Body of pancreas (tissue), 4 donors: ENCODE measurements at regions not wholly inside any gene's neighbourhood (a gene's known extent, or its start where the extent isn't known, plus 50 kb on each side); places are given as distances from the start of the nearest gene placed in this dataset.
"Not testable (repeated sequence)": the region's sequence is repeated elsewhere in the genome, so short reads cannot be mapped to it uniquely, and the experiment has no call there.

Source experiments
- ATAC-seq: fragments of 150-250 bp; one replicate; pipeline ENCODE4 v1.9.1; 2016
- DNase-seq, 4 donors: peaks; one replicate each; pipeline ENCODE4 v3.0.0-alpha.2; 2019
- H3K27ac ChIP-seq, 4 donors: fragments of 200-600 bp; sonication (generic); 1 replicate in 3 of 4; 2 replicates in 1 of 4; pipeline versions ENCODE4 v1.5.1 to v1.6.1; 2016 to 2019; ENCODE audit warnings: mild to moderate bottlenecking in 1 of 4, mixed read lengths in 1 of 4, moderate library complexity in 1 of 4
- H3K27me3 ChIP-seq, 2 donors: fragments of 200-600 bp; sonication (generic); one replicate each; pipeline ENCODE4 v1.6.0; 2016; ENCODE audit warnings: mild to moderate bottlenecking in 1 of 2
- H3K36me3 ChIP-seq, 2 donors: fragments of 200-600 bp; sonication (generic); replicated peaks in 1 of 2; 2 replicates each; pipeline ENCODE4 v1.5.1; 2016; ENCODE audit warnings: low read depth in 2 of 2; ENCODE audit not compliant: insufficient read depth in 1 of 2
- H3K4me1 ChIP-seq: fragments of 200-600 bp; sonication (generic); one replicate; pipeline ENCODE4 v1.6.0; 2016
- H3K4me3 ChIP-seq, 2 donors: fragments of 200-600 bp; sonication (generic); 1 replicate in 1 of 2; 2 replicates in 1 of 2; pipeline ENCODE4 v1.5.1; 2016 to 2019
- H3K9me3 ChIP-seq, 3 donors: fragments of 200-600 bp; sonication (generic); 1 replicate in 2 of 3; 2 replicates in 1 of 3; pipeline ENCODE4 v1.5.1; 2016
- CTCF ChIP-seq, 7 experiments: fragments of 450-650 bp in 4 of 7; fragments of 200-600 bp in 3 of 7; sonication (generic) in 3 of 7; IDR thresholded peaks; one replicate each; pipeline ENCODE4 v1.5.1; 2016 to 2019; ENCODE audit warnings: antibody characterized with exemption in 7 of 7
- POLR2A ChIP-seq, 3 donors: fragments of 450-650 bp; IDR thresholded peaks; one replicate each; pipeline ENCODE4 v1.6.1; 2016; ENCODE audit warnings: antibody characterized with exemption in 3 of 3, mild to moderate bottlenecking in 2 of 3
- WGBS, 2 donors: methylation state at CpG; one replicate each; pipeline ENCODE4 v1.1.5; 2017; 5-methylcytosine and 5-hydroxymethylcytosine counted together
- intact Hi-C: fragments of 100-400 bp; cut with DNase I; formaldehyde crosslinking; loops from one replicate; pipeline ENCODE4 v1.15.1; 2023

GRCh38 chr16:87033541-87034300 lies 283.5 kb downstream of the C16orf95 start:
- H3K4me1 ChIP-seq: no peaks in the 10 kb centered on the region
- H3K27ac ChIP-seq: no peak overlapping the region
- intact Hi-C loops: no loop called here
- H3K36me3 ChIP-seq: no peaks in the 10 kb centered on the region
- no peak for DNase-seq
- TF ChIP-seq CTCF (IDR thresholded peaks at IDR 0.05) (no peak), POLR2A (IDR thresholded peaks at IDR 0.05) (no peak)
- WGBS, 2 donors: 65 to 77% methylated on average over 18 of the region's 18 CpGs
- no peaks in the 10 kb centered on the region for H3K9me3 ChIP-seq
- H3K4me3 ChIP-seq: no peak overlapping the region
- H3K27me3 ChIP-seq: no peaks in the 10 kb centered on the region
- no peak for ATAC-seq

- no peak for DNase-seq
- intact Hi-C loops: no loop called here
- Histone ChIP-seq H3K27ac (no peak overlapping the region), H3K27me3 (no peaks in the 10 kb centered on the region), H3K9me3 (no peaks in the 10 kb centered on the region), H3K4me1 (no peaks in the 10 kb centered on the region), H3K36me3 (no peaks in the 10 kb centered on the region), H3K4me3 (no peak overlapping the region)
- no peak for ATAC-seq
- TF ChIP-seq POLR2A (IDR thresholded peaks at IDR 0.05) (no peak), CTCF (IDR thresholded peaks at IDR 0.05) (no peak)
- WGBS, 2 donors: 56 to 64% methylated on average over 4 of the region's 4 CpGs
Measured at GRCh38 chr16:87034317-87034716, 282.9 kb downstream of the C16orf95 start.

GRCh38 chr16:87035053-87035452 lies 282.1 kb downstream of the C16orf95 start:
- TF ChIP-seq CTCF (IDR thresholded peaks at IDR 0.05) (no peak), POLR2A (IDR thresholded peaks at IDR 0.05) (no peak)
- Histone ChIP-seq H3K36me3 (no peaks in the 10 kb centered on the region), H3K27ac (no peak overlapping the region), H3K9me3 (no peaks in the 10 kb centered on the region), H3K4me3 (no peak overlapping the region), H3K27me3 (no peaks in the 10 kb centered on the region), H3K4me1 (no peaks in the 10 kb centered on the region)
- intact Hi-C loops: no loop called here
- ATAC-seq (no peak), DNase-seq (no peak)
- WGBS, 2 donors: 81 to 98% methylated on average over 7 of the region's 7 CpGs

- WGBS, 2 donors: 76 to 81% methylated on average over 6 to 7 of the region's 7 CpGs
- DNase-seq (no peak), ATAC-seq (no peak)
- Histone ChIP-seq H3K27ac (no peak overlapping the region), H3K4me1 (no peaks in the 10 kb centered on the region), H3K27me3 (no peaks in the 10 kb centered on the region), H3K36me3 (no peaks in the 10 kb centered on the region), H3K9me3 (no peaks in the 10 kb centered on the region), H3K4me3 (no peak overlapping the region)
- intact Hi-C loops: no loop called here
- TF ChIP-seq CTCF (IDR thresholded peaks at IDR 0.05) (no peak), POLR2A (IDR thresholded peaks at IDR 0.05) (no peak)
Measured at GRCh38 chr16:87037012-87037411, 280.2 kb downstream of the C16orf95 start.

GRCh38 chr16:87038528-87038927 lies 278.7 kb downstream of the C16orf95 start:
- intact Hi-C loops, ATAC-seq, DNase-seq, H3K36me3 ChIP-seq, H3K9me3 ChIP-seq, H3K27me3 ChIP-seq, H3K27ac ChIP-seq, H3K4me3 ChIP-seq: not testable (repeated sequence)
- 58 to 73% methylated on average over 3 of the region's 3 CpGs for WGBS, 2 donors
- peaks cover 11% of the 10 kb centered on the region for H3K4me1 ChIP-seq
